ENCODE measurements at regions not wholly inside any gene's neighbourhood (a gene's known extent, or its start where the extent isn't known, plus 50 kb on each side); places are given as distances from the start of the nearest gene placed in this dataset.

- WGBS (ENCODE audit: low lambda C conversion rate) = 1% methylated on average over 5 of the region's 5 CpGs
- in situ Hi-C loops (cut with HindIII; ENCODE audit: extremely low pct_ligation_motif_present, low pct_unique_long_range_greater_than_20kb) = no loop called here
- H3K4me1 ChIP-seq (ENCODE audit: insufficient read depth, low read length) = no peaks in the 10 kb centered on the region
- H3K4me2 ChIP-seq (ENCODE audit: low read depth, low read length) = no peak overlapping the region
- H3K27me3 ChIP-seq (ENCODE audit: control insufficient read depth in 1 of 2, insufficient read depth in 2 of 2, low read length in 2 of 2) = no peaks in the 10 kb centered on the region; a peak in 1 of 5 replicates
- H3K4me3 ChIP-seq (replicated peaks in 1 of 3; ENCODE audit: insufficient read depth in 1 of 3, low read depth in 2 of 3, low read length in 3 of 3) = no peak overlapping the region
- CTCF ChIA-PET (ENCODE audit: low intra/inter-chr PET ratio, low total read pairs) = no interaction called here
- DNase-seq (ENCODE audit: low spot score) = no peak
- intact Hi-C loops (cut with micrococcal nuclease; ENCODE audit: unreplicated experiment) = no loop called here
- no peak for TF ChIP-seq CBX2 (IDR thresholded peaks at IDR 0.05; ENCODE audit: low read depth, low read length)
- no peak for TF ChIP-seq CBX2 (CRISPR knock-in tag; IDR thresholded peaks at IDR 0.05; ENCODE audit: low read depth)
- no peak for TF ChIP-seq ZBTB43 (CRISPR knock-in tag; conservative IDR thresholded peaks at IDR 0.05)
- TF ChIP-seq ZFX (CRISPR knock-in tag; IDR thresholded peaks at IDR 0.05; ENCODE audit: low read depth) = no peak
- TF ChIP-seq ZNF20 (CRISPR knock-in tag; IDR thresholded peaks at IDR 0.05) = no peak
- H2AFZ ChIP-seq (ENCODE audit: low read length) = no peak overlapping the region
- BruUV-seq (replicated peaks) = no TSS peak
- H3K9ac ChIP-seq (ENCODE audit: insufficient read depth, low read depth, low read length) = no peak overlapping the region
- no peak for FAIRE-seq
- H3K36me3 ChIP-seq (replicated peaks in 1 of 2; ENCODE audit: control insufficient read depth in 1 of 2, insufficient read depth in 2 of 2, low read length in 2 of 2) = no peaks in the 10 kb centered on the region
- H4K20me1 ChIP-seq (ENCODE audit: insufficient read depth, low read length) = no peaks in the 10 kb centered on the region
- no peak overlapping the region for H3K27ac ChIP-seq (ENCODE audit: extremely low read length, insufficient read depth, low read length)
- POLR2A ChIA-PET = no interaction called here
- no peaks in the 10 kb centered on the region for H3K9me3 ChIP-seq (ENCODE audit: low read length)
- H3K79me2 ChIP-seq (ENCODE audit: insufficient read depth, low read length) = no peaks in the 10 kb centered on the region
- ATAC-seq = no peak
Observed at GRCh38 chr5:153893817-153894216, 144.9 kb downstream of the FAM114A2 start.

DNA sequence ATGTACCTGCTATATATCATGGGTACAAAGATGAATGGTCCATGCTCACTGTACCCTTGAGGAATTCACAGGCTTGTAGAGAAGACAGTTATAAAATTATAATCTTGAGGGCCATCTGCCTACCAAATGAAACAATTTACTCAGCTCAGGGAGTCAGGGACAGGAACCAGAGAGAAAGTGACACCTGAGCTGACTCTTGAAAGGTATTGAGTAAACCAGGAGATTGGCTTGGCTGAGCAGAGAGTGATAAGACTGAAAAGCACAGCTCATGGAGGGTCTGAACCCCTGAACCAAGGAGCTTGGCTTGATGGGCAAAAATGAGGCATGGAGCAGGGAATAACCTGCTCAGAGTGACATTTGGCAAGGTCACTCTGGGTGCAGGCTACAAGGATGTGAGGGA is 147.3 kb downstream of the FAM114A2 start:
- no peaks in the 10 kb centered on the region for H3K79me2 ChIP-seq (ENCODE audit: insufficient read depth, low read length)
- H3K36me3 ChIP-seq (replicated peaks in 1 of 2; ENCODE audit: control insufficient read depth in 1 of 2, insufficient read depth in 2 of 2, low read length in 2 of 2) = no peaks in the 10 kb centered on the region
- POLR2A ChIA-PET = no interaction called here
- CTCF ChIA-PET (ENCODE audit: low intra/inter-chr PET ratio, low total read pairs) = no interaction called here
- intact Hi-C loops (cut with micrococcal nuclease; ENCODE audit: unreplicated experiment) (no loop called here), in situ Hi-C loops (cut with HindIII; ENCODE audit: extremely low pct_ligation_motif_present, low pct_unique_long_range_greater_than_20kb) (no loop called here)
- H2AFZ ChIP-seq (ENCODE audit: low read length) = no peak overlapping the region
- H3K4me1 ChIP-seq (ENCODE audit: insufficient read depth, low read length) = no peaks in the 10 kb centered on the region
- H3K27me3 ChIP-seq (ENCODE audit: control insufficient read depth in 1 of 2, insufficient read depth in 2 of 2, low read length in 2 of 2) = no peaks in the 10 kb centered on the region; a peak in 1 of 5 replicates
- no peak overlapping the region for H3K27ac ChIP-seq (ENCODE audit: extremely low read length, insufficient read depth, low read length)
- FAIRE-seq = no peak
- H4K20me1 ChIP-seq (ENCODE audit: insufficient read depth, low read length) = no peaks in the 10 kb centered on the region
- BruUV-seq (replicated peaks) = no TSS peak
- no peak for DNase-seq (ENCODE audit: low spot score)
- no peak overlapping the region for H3K9ac ChIP-seq (ENCODE audit: insufficient read depth, low read depth, low read length)
- no peak for ATAC-seq
- H3K9me3 ChIP-seq (ENCODE audit: low read length) = no peaks in the 10 kb centered on the region
- H3K4me3 ChIP-seq (replicated peaks in 1 of 3; ENCODE audit: insufficient read depth in 1 of 3, low read depth in 2 of 3, low read length in 3 of 3) = no peak overlapping the region
- H3K4me2 ChIP-seq (ENCODE audit: low read depth, low read length) = no peak overlapping the region
- TF ChIP-seq, protein P1, sequence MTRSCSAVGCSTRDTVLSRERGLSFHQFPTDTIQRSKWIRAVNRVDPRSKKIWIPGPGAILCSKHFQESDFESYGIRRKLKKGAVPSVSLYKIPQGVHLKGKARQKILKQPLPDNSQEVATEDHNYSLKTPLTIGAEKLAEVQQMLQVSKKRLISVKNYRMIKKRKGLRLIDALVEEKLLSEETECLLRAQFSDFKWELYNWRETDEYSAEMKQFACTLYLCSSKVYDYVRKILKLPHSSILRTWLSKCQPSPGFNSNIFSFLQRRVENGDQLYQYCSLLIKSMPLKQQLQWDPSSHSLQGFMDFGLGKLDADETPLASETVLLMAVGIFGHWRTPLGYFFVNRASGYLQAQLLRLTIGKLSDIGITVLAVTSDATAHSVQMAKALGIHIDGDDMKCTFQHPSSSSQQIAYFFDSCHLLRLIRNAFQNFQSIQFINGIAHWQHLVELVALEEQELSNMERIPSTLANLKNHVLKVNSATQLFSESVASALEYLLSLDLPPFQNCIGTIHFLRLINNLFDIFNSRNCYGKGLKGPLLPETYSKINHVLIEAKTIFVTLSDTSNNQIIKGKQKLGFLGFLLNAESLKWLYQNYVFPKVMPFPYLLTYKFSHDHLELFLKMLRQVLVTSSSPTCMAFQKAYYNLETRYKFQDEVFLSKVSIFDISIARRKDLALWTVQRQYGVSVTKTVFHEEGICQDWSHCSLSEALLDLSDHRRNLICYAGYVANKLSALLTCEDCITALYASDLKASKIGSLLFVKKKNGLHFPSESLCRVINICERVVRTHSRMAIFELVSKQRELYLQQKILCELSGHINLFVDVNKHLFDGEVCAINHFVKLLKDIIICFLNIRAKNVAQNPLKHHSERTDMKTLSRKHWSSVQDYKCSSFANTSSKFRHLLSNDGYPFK (CRISPR knock-in tag; IDR thresholded peaks at IDR 0.05; ENCODE audit: borderline replicate concordance) = no peak
- no peak for TF ChIP-seq MAFF (IDR thresholded peaks at IDR 0.05; ENCODE audit: low read depth, low read length)
- TF ChIP-seq, protein P2, sequence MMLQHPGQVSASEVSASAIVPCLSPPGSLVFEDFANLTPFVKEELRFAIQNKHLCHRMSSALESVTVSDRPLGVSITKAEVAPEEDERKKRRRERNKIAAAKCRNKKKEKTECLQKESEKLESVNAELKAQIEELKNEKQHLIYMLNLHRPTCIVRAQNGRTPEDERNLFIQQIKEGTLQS (CRISPR knock-in tag; IDR thresholded peaks at IDR 0.05) = no peak
- no peak for TF ChIP-seq ZBTB3 (CRISPR knock-in tag; IDR thresholded peaks at IDR 0.05; ENCODE audit: borderline replicate concordance, low read depth)
- TF ChIP-seq TBX3 (IDR thresholded peaks at IDR 0.05; ENCODE audit: borderline replicate concordance) = no peak
- TF ChIP-seq ZNF850 (CRISPR knock-in tag; conservative IDR thresholded peaks at IDR 0.05) = no peak
- no peak for TF ChIP-seq ZKSCAN8 (CRISPR knock-in tag; IDR thresholded peaks at IDR 0.05; ENCODE audit: borderline replicate concordance)
- no peak for TF ChIP-seq ZNF143 (CRISPR knock-in tag; IDR thresholded peaks at IDR 0.05)
- TF ChIP-seq, protein P3, sequence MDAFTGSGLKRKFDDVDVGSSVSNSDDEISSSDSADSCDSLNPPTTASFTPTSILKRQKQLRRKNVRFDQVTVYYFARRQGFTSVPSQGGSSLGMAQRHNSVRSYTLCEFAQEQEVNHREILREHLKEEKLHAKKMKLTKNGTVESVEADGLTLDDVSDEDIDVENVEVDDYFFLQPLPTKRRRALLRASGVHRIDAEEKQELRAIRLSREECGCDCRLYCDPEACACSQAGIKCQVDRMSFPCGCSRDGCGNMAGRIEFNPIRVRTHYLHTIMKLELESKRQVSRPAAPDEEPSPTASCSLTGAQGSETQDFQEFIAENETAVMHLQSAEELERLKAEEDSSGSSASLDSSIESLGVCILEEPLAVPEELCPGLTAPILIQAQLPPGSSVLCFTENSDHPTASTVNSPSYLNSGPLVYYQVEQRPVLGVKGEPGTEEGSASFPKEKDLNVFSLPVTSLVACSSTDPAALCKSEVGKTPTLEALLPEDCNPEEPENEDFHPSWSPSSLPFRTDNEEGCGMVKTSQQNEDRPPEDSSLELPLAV (CRISPR knock-in tag; conservative IDR thresholded peaks at IDR 0.05; ENCODE audit: low read depth) = no peak
